ENCODE measurements at regions not wholly inside any gene's neighbourhood (a gene's known extent, or its start where the extent isn't known, plus 50 kb on each side); places are given as distances from the start of the nearest gene placed in this dataset.
"Not testable (repeated sequence)": the region's sequence is repeated elsewhere in the genome, so short reads cannot be mapped to it uniquely, and the experiment has no call there.

GRCh38 chr14:38605193-38606114 lies 349.6 kb upstream of the CLEC14A start:
- no peak for DNase-seq (ENCODE audit: low read depth)
- H3K4me3 ChIP-seq (ENCODE audit: low read length): no peak overlapping the region
- peak; percentile 34 for TF ChIP-seq CTCF (conservative IDR thresholded peaks at IDR 0.05; ENCODE audit: low read length)

- DNase-seq (ENCODE audit: low read depth): peak; percentile 61
- H3K4me3 ChIP-seq (ENCODE audit: low read length): not testable (repeated sequence)
These were observed 344.7 kb upstream of the CLEC14A start for GRCh38 chr14:38600572-38600971.

GRCh38 chr14:38593476-38593875 lies 337.6 kb upstream of the CLEC14A start:
- TF ChIP-seq CTCF (conservative IDR thresholded peaks at IDR 0.05; ENCODE audit: low read length): no peak
- peak; percentile 23 for DNase-seq (ENCODE audit: low read depth)
- H3K4me3 ChIP-seq (ENCODE audit: low read length): no peak overlapping the region

More at GRCh38 chr14:38600572-38600971, 344.7 kb upstream of the CLEC14A start:
- peak; percentile 59 for TF ChIP-seq CTCF (conservative IDR thresholded peaks at IDR 0.05; ENCODE audit: low read length)

- no peak for TF ChIP-seq CTCF (conservative IDR thresholded peaks at IDR 0.05; ENCODE audit: low read length)
- no peak overlapping the region for H3K4me3 ChIP-seq (ENCODE audit: low read length)
- peak; percentile 54 for DNase-seq (ENCODE audit: low read depth)
These were observed 337.0 kb upstream of the CLEC14A start for GRCh38 chr14:38592764-38593442.

- DNase-seq (ENCODE audit: low read depth): no peak
- no peak overlapping the region for H3K4me3 ChIP-seq (ENCODE audit: low read length)
- no peak for TF ChIP-seq CTCF (conservative IDR thresholded peaks at IDR 0.05; ENCODE audit: low read length)
These were observed 334.0 kb upstream of the CLEC14A start for GRCh38 chr14:38589747-38590350.

GRCh38 chr14:38583471-38583870 lies 327.6 kb upstream of the CLEC14A start:
- no peak for DNase-seq (ENCODE audit: low read depth)
- H3K4me3 ChIP-seq (ENCODE audit: low read length): no peak overlapping the region
- TF ChIP-seq CTCF (conservative IDR thresholded peaks at IDR 0.05; ENCODE audit: low read length): no peak
